Trophoblast cell (in vitro differentiated cells and primary cell): ENCODE measurements at regions not wholly inside any gene's neighbourhood (a gene's known extent, or its start where the extent isn't known, plus 50 kb on each side); places are given as distances from the start of the nearest gene placed in this dataset.

ENCODE experiments used
- DNase-seq, 2 donors: peaks; one replicate each; pipeline ENCODE4 v3.0.0-alpha.2; 2016
- H2AFZ ChIP-seq: 2 replicates; pipeline ENCODE4 v1.6.1; 2013; ENCODE audit warnings: low read length, moderate library complexity, mild to moderate bottlenecking; ENCODE audit not compliant: insufficient read depth, poor library complexity
- H2AK5ac ChIP-seq: 2 replicates; pipeline ENCODE4 v1.6.1; 2013; ENCODE audit warnings: mild to moderate bottlenecking, low read length
- H2BK120ac ChIP-seq: 2 replicates; pipeline ENCODE4 v1.6.1; 2013; ENCODE audit warnings: low read length, mild to moderate bottlenecking, moderate library complexity; ENCODE audit not compliant: insufficient read depth, poor library complexity
- H2BK12ac ChIP-seq: 2 replicates; pipeline ENCODE4 v1.6.1; 2013; ENCODE audit warnings: mild to moderate bottlenecking, low read length, moderate library complexity
- H2BK5ac ChIP-seq: 2 replicates; pipeline ENCODE4 v1.6.1; 2013; ENCODE audit warnings: low read length, low read depth, moderate library complexity, mild to moderate bottlenecking; ENCODE audit not compliant: poor library complexity
- H3K14ac ChIP-seq: 2 replicates; pipeline ENCODE4 v1.6.1; 2013; ENCODE audit warnings: mild to moderate bottlenecking, low read length
- H3K18ac ChIP-seq: 2 replicates; pipeline ENCODE4 v1.6.1; 2013; ENCODE audit warnings: mild to moderate bottlenecking, low read length
- H3K23ac ChIP-seq: 2 replicates; pipeline ENCODE4 v1.6.1; 2013; ENCODE audit warnings: low read length
- H3K27ac ChIP-seq: 2 replicates; pipeline ENCODE4 v1.5.1; 2013; ENCODE audit warnings: low read depth, mild to moderate bottlenecking, inconsistent platforms, low read length, moderate library complexity
- H3K27me3 ChIP-seq: 2 replicates; pipeline ENCODE4 v1.6.1; 2013; ENCODE audit warnings: inconsistent platforms, mild to moderate bottlenecking, low read length, moderate library complexity; ENCODE audit not compliant: insufficient read depth
- H3K36me3 ChIP-seq, 2 experiments: 1 replicate in 1 of 2; 2 replicates in 1 of 2; pipeline ENCODE4 v1.6.1; 2013; ENCODE audit warnings: low read length in 2 of 2, mild to moderate bottlenecking in 2 of 2, moderate library complexity in 1 of 2; ENCODE audit not compliant: insufficient read depth in 2 of 2, control insufficient read depth in 1 of 2
- H3K4ac ChIP-seq: 2 replicates; pipeline ENCODE4 v1.6.1; 2013; ENCODE audit warnings: low read depth, mild to moderate bottlenecking, low read length, moderate library complexity
- H3K4me1 ChIP-seq, 2 experiments: 1 replicate in 1 of 2; 2 replicates in 1 of 2; pipeline ENCODE4 v1.6.1; 2013; ENCODE audit warnings: low read length in 2 of 2, mild to moderate bottlenecking in 2 of 2, moderate library complexity in 1 of 2; ENCODE audit not compliant: insufficient read depth in 2 of 2, control insufficient read depth in 1 of 2
- H3K4me2 ChIP-seq: 2 replicates; pipeline ENCODE4 v1.6.1; 2013; ENCODE audit warnings: inconsistent platforms, mild to moderate bottlenecking, low read length, moderate library complexity
- H3K4me3 ChIP-seq: 2 replicates; pipeline ENCODE4 v1.5.1; 2013; ENCODE audit warnings: mild to moderate bottlenecking, low read depth, low read length, inconsistent platforms
- H3K79me1 ChIP-seq: one replicate; pipeline ENCODE4 v1.6.1; 2013; ENCODE audit warnings: low read length
- H3K79me2 ChIP-seq: 2 replicates; pipeline ENCODE4 v1.6.1; 2013; ENCODE audit warnings: low read length, mild to moderate bottlenecking; ENCODE audit not compliant: control insufficient read depth, insufficient read depth, poor library complexity
- H3K9ac ChIP-seq: 2 replicates; pipeline ENCODE4 v1.6.1; 2013; ENCODE audit warnings: mild to moderate bottlenecking, low read length
- H3K9me3 ChIP-seq: 2 replicates; pipeline ENCODE4 v1.6.1; 2013; ENCODE audit warnings: low read depth, mild to moderate bottlenecking, control low read depth, inconsistent platforms, low read length; ENCODE audit not compliant: insufficient read depth
- H4K12ac ChIP-seq: 2 replicates; pipeline ENCODE4 v1.6.1; 2013; ENCODE audit warnings: low read depth, mild to moderate bottlenecking, low read length, moderate library complexity
- H4K8ac ChIP-seq: 2 replicates; pipeline ENCODE4 v1.6.1; 2013; ENCODE audit warnings: low read depth, mild to moderate bottlenecking, low read length, moderate library complexity
- H4K91ac ChIP-seq: one replicate; pipeline ENCODE4 v1.6.1; 2013; ENCODE audit warnings: low read depth, mild to moderate bottlenecking, low read length, moderate library complexity
- WGBS: extraction: QIAGEN DNeasy Blood & Tissue Kit; methylation state at CpG from one replicate; pipeline ENCODE4 v1.1.7; 2013; ENCODE audit warnings: missing lambda C conversion rate; ENCODE audit not compliant: insufficient read length, insufficient coverage; ENCODE audit errors: extremely low coverage; 5-methylcytosine and 5-hydroxymethylcytosine counted together

DNA sequence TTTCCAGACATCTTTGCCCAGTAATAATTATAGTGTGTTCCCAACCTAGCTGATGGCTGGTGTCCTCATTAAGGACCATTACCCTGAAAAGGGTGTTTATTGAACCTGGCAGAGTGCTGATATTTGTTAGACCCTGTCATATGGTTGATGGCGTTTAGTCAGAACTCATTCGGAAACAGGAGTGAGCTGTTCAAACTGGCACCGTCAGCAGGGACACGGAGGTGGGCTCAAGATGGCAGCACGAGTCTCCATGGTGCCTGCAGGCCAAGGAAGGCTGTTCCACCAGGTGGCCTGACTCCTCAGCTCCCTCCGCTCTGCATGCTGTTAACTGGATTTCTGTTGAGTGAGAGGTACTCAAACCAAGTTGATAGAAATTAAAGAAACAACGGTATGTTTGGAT, 589.1 kb upstream of the MGMT start:
- no peak overlapping the region for H4K91ac ChIP-seq
- H4K12ac ChIP-seq: no peak overlapping the region
- H3K14ac ChIP-seq: no peak overlapping the region
- WGBS: no CpG with 5 or more reads among the region's 7 CpGs
- no peak overlapping the region for H2AFZ ChIP-seq
- H3K36me3 ChIP-seq: no peaks in the 10 kb centered on the region
- no peak overlapping the region for H2AK5ac ChIP-seq
- no peak overlapping the region for H3K4ac ChIP-seq
- no peaks in the 10 kb centered on the region for H3K79me1 ChIP-seq
- no peak overlapping the region for H3K4me2 ChIP-seq
- no peak overlapping the region for H3K18ac ChIP-seq
- no peak overlapping the region for H2BK12ac ChIP-seq
- no peak for DNase-seq
- H3K4me3 ChIP-seq: no peak overlapping the region
- H4K8ac ChIP-seq: no peak overlapping the region
- H3K23ac ChIP-seq: no peak overlapping the region
- H3K27ac ChIP-seq: no peak overlapping the region
- no peak overlapping the region for H3K9ac ChIP-seq
- no peaks in the 10 kb centered on the region for H3K79me2 ChIP-seq
- H2BK5ac ChIP-seq: no peak overlapping the region
- no peak overlapping the region for H2BK120ac ChIP-seq
- no peaks in the 10 kb centered on the region for H3K27me3 ChIP-seq
- no peaks in the 10 kb centered on the region for H3K4me1 ChIP-seq
- peaks cover 6% of the 10 kb centered on the region for H3K9me3 ChIP-seq

DNA sequence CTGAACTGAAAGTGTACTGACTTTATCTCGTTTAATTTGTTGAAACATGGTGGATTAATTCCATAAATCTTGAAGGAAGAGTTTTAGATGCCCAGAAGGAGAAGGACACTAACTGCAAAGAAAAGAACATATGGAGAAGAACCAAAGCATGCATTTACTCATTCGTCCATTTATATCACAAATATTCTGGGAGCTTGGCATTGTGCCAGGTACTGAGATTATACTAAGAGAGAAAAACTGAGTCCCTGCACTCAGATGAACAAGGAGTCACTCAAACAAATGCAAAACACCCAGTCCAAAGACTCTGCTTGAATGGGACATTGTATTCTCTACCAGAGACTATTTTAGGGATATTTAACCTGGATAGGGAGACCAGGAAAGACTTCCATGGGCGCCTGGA, 588.0 kb upstream of the MGMT start:
- no peak overlapping the region for H4K12ac ChIP-seq
- H3K79me2 ChIP-seq: no peaks in the 10 kb centered on the region
- DNase-seq: no peak
- H2AFZ ChIP-seq: no peak overlapping the region
- H2BK5ac ChIP-seq: no peak overlapping the region
- no peak overlapping the region for H4K8ac ChIP-seq
- no peaks in the 10 kb centered on the region for H3K79me1 ChIP-seq
- no peak overlapping the region for H3K23ac ChIP-seq
- H3K18ac ChIP-seq: no peak overlapping the region
- no peak overlapping the region for H3K14ac ChIP-seq
- H3K27ac ChIP-seq: no peak overlapping the region
- no peak overlapping the region for H4K91ac ChIP-seq
- H3K27me3 ChIP-seq: no peaks in the 10 kb centered on the region
- H3K4me3 ChIP-seq: no peak overlapping the region
- no peak overlapping the region for H3K9ac ChIP-seq
- no peaks in the 10 kb centered on the region for H3K4me1 ChIP-seq
- no peak overlapping the region for H2AK5ac ChIP-seq
- no peak overlapping the region for H2BK12ac ChIP-seq
- no peak overlapping the region for H3K4me2 ChIP-seq
- no peak overlapping the region for H3K4ac ChIP-seq
- peaks cover 6% of the 10 kb centered on the region for H3K9me3 ChIP-seq
- no peak overlapping the region for H2BK120ac ChIP-seq
- H3K36me3 ChIP-seq: no peaks in the 10 kb centered on the region
- WGBS: no CpG with 5 or more reads among the region's 3 CpGs

DNA sequence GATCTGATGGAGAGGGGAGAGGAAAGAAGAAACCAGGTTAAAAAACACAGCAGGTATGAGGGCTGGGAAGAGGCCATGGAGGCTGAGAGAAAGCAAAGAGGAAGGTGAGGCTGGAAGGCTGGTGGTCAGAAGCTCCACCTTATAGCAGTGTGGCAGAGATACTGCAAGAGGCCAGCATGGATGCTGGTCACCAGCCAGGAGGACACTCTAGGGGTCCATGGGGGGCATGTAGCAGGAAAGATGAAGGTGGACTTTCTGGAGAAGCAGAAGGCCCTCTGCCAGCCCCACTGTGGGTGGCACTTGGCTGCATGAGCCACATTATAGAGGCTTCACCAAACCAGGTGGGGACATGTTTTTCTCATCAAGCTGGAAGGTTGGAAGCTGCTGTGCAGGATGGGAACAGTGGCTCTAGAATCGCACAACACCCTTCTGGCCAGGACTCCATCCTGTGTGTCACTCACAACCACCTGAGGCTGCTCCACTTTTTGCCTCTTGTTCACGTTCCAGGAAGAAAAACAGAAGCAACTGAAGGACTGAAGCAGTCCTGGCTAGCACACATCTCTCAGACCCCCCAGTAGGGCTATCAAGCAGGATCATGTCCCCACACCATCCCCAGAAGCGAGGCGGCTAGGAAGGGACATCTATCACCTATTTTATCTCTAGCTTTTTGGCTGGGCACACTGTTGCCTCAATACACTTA, 587.5 kb upstream of the MGMT start:
- H2BK120ac ChIP-seq: no peak overlapping the region
- no peak overlapping the region for H3K4ac ChIP-seq
- H3K79me2 ChIP-seq: no peaks in the 10 kb centered on the region
- no peak overlapping the region for H3K9ac ChIP-seq
- H3K23ac ChIP-seq: no peak overlapping the region
- H4K91ac ChIP-seq: no peak overlapping the region
- no peak overlapping the region for H3K4me2 ChIP-seq
- H3K4me1 ChIP-seq: no peaks in the 10 kb centered on the region
- H2BK12ac ChIP-seq: no peak overlapping the region
- no peak overlapping the region for H4K8ac ChIP-seq
- peaks cover 6% of the 10 kb centered on the region for H3K9me3 ChIP-seq
- H3K36me3 ChIP-seq: no peaks in the 10 kb centered on the region
- H2BK5ac ChIP-seq: no peak overlapping the region
- no peaks in the 10 kb centered on the region for H3K27me3 ChIP-seq
- no peak overlapping the region for H2AFZ ChIP-seq
- no peak overlapping the region for H2AK5ac ChIP-seq
- H3K79me1 ChIP-seq: no peaks in the 10 kb centered on the region
- no peak overlapping the region for H3K14ac ChIP-seq
- no peak overlapping the region for H4K12ac ChIP-seq
- H3K27ac ChIP-seq: no peak overlapping the region
- no peak overlapping the region for H3K18ac ChIP-seq
- WGBS: no CpG with 5 or more reads among the region's 4 CpGs
- DNase-seq: no peak
- no peak overlapping the region for H3K4me3 ChIP-seq

DNA sequence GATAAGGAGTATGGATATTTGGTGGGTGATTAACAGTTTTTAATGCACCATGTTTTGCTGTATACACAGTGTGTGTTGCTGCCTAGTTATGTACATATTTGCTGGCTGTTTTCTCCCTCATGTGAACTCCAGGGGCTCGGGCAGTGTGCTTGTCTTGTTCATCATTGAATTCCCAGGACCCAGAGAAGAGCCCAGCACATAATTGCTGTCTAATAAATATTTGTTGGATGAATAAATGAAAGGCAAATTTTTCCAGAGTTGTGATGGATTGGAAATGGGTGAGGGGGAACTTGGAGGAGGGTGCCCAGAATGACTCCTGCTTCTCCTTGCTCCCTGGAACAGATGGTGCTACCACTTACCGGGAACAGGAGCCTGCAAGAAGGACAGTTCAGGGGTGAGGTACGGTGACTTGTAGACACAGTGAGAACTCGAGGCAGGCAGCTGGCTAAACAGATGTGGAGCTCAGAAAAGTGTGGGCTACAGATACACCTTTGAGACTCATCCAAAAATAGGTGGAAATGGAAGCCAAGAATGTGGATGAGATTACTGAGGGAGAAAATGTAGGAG, 586.8 kb upstream of the MGMT start:
- Histone ChIP-seq H3K14ac (no peak overlapping the region), H4K8ac (no peak overlapping the region), H3K18ac (no peak overlapping the region), H2BK12ac (no peak overlapping the region), H2AFZ (no peak overlapping the region), H3K27me3 (no peaks in the 10 kb centered on the region), H3K4ac (no peak overlapping the region), H3K79me2 (no peaks in the 10 kb centered on the region), H3K4me2 (no peak overlapping the region), H3K9ac (no peak overlapping the region), H2BK5ac (no peak overlapping the region), H2AK5ac (no peak overlapping the region), H3K79me1 (no peaks in the 10 kb centered on the region), H3K9me3 (peaks cover 9% of the 10 kb centered on the region), H4K91ac (no peak overlapping the region), H3K23ac (no peak overlapping the region), H2BK120ac (no peak overlapping the region), H3K36me3 (no peaks in the 10 kb centered on the region), H3K4me3 (no peak overlapping the region), H3K4me1 (no peaks in the 10 kb centered on the region), H3K27ac (no peak overlapping the region), H4K12ac (no peak overlapping the region)
- DNase-seq: no peak
- WGBS: no CpG with 5 or more reads among the region's 4 CpGs
